ENCODE measurements at regions not wholly inside any gene's neighbourhood (a gene's known extent, or its start where the extent isn't known, plus 50 kb on each side); places are given as distances from the start of the nearest gene placed in this dataset.
"Not testable (repeated sequence)": the region's sequence is repeated elsewhere in the genome, so short reads cannot be mapped to it uniquely, and the experiment has no call there.

DNA sequence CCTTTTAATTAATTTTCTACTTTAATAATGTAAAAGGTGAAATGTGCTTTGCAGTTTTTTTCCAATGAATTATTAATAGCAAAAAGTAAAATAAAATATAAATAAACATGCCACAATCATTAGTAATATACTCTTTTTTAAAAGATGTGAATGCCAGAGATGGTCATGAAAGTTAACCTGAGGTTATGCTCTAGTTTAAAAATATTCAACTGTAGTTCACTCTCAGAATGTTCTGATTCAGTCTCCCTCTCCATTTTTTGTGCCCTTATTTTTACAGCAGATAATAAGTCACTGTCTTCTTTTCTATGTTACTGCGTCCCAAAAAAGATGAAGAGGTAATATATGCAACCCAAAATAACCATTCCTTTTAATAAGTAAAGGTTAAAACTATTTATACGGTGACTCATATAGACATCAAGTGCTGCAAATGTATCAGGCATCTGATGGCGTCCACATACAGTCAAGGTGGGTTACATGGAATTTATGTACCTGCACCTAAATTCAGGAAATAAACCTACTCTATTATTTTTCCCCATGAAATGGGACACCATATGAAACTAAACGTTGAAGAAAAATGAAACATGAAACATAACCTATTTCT, 153.6 kb upstream of the ZNF804A start:
- no peak for DNase-seq (ENCODE audit: low read depth, low spot score)
- H3K4me3 ChIP-seq (ENCODE audit: low read depth, low read length) = no peak overlapping the region
- in situ Hi-C loops (cut with HindIII; ENCODE audit: low sequenced_read_pairs) = no loop called here
- TF ChIP-seq, protein P1, sequence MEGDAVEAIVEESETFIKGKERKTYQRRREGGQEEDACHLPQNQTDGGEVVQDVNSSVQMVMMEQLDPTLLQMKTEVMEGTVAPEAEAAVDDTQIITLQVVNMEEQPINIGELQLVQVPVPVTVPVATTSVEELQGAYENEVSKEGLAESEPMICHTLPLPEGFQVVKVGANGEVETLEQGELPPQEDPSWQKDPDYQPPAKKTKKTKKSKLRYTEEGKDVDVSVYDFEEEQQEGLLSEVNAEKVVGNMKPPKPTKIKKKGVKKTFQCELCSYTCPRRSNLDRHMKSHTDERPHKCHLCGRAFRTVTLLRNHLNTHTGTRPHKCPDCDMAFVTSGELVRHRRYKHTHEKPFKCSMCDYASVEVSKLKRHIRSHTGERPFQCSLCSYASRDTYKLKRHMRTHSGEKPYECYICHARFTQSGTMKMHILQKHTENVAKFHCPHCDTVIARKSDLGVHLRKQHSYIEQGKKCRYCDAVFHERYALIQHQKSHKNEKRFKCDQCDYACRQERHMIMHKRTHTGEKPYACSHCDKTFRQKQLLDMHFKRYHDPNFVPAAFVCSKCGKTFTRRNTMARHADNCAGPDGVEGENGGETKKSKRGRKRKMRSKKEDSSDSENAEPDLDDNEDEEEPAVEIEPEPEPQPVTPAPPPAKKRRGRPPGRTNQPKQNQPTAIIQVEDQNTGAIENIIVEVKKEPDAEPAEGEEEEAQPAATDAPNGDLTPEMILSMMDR (IDR thresholded peaks at IDR 0.05; ENCODE audit: low read depth, low read length) = no peak

DNA sequence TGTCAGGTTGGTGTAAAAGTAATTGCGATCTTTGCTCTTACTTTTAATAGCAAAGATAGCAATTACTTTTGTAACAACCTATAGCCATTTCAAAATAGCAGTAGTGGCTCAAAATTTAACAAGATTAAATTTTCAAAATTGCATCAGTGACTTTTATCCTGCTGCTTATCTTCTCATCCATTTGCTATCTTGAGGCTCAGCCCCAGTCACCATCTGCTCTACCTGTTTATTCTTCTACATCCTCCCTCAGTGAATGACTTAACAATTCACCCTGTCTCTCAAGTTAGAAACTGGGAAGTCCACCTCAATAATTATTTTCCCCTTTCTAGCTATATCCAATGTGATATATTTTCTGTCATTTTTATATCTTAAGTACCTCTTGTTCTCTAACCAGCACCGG, 148.6 kb upstream of the ZNF804A start:
- in situ Hi-C loops (cut with HindIII; ENCODE audit: low sequenced_read_pairs) = no loop called here
- no peak for DNase-seq (ENCODE audit: low read depth, low spot score)
- TF ChIP-seq, protein P1 (IDR thresholded peaks at IDR 0.05; ENCODE audit: low read depth, low read length) = no peak
- no peak overlapping the region for H3K4me3 ChIP-seq (ENCODE audit: low read depth, low read length)

DNA sequence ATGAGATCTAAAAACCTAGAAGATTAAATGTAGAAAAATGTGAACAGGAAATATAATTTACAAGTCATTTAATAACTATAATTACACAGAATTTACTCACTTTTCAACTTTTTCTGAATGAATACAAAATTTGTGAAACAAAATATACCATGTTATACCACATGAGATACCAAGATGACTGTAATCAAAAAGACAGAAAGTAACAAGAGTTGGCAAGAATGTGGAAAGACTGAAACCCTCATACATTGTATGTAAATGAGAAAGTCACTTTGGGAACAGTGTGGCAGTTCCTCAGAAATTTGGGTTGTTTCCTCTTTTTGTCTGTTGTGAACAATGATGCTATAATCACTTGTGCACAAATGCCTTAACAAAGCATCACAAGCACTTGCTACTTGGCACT, 145.4 kb upstream of the ZNF804A start:
- TF ChIP-seq, protein P1 (IDR thresholded peaks at IDR 0.05; ENCODE audit: low read depth, low read length) = no peak
- in situ Hi-C loops (cut with HindIII; ENCODE audit: low sequenced_read_pairs) = no loop called here
- no peak overlapping the region for H3K4me3 ChIP-seq (ENCODE audit: low read depth, low read length)
- no peak for DNase-seq (ENCODE audit: low read depth, low spot score)

DNA sequence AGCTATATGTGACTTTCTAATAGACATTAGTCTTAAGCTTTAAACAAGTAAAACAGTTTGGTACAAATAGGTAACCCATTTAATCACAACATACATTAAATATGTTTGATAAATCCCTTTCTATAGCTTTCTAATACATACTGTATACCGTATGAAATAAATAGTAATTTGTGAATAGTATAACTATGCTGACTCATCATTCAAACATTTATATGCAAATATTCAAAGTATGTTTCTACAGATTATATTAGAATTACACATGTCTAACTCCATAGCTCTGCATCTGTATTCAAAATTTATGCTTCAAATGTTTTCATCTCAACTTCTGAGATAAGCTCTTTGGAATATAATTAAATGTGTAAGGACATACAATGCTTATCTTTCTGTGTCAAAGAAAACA, 142.7 kb upstream of the ZNF804A start:
- in situ Hi-C loops (cut with HindIII; ENCODE audit: low sequenced_read_pairs) = no loop called here
- DNase-seq (ENCODE audit: low read depth, low spot score) = no peak
- H3K4me3 ChIP-seq (ENCODE audit: low read depth, low read length) = no peak overlapping the region
- TF ChIP-seq, protein P1 (IDR thresholded peaks at IDR 0.05; ENCODE audit: low read depth, low read length) = no peak

DNA sequence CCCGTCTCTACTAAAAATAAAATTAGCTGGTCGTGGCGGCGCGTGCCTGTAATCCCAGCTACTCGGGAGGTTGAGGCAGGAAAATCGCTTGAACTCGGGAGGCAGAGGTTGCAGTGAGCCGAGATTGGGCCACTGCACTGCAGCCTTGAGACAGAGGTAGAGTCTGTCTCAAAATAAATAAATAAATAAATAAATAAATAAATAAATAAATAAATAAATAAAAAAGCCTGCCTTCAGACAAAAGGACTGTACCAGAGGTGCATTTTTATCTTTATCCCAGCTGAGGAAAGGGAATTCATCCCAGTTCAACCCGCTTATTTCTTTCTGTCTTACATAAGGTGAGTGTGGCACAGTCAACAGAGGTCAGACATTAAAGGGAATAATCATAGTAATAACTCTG, 141.6 kb upstream of the ZNF804A start:
- DNase-seq (ENCODE audit: low read depth, low spot score); in situ Hi-C loops (cut with HindIII; ENCODE audit: low sequenced_read_pairs): not testable (repeated sequence)

DNA sequence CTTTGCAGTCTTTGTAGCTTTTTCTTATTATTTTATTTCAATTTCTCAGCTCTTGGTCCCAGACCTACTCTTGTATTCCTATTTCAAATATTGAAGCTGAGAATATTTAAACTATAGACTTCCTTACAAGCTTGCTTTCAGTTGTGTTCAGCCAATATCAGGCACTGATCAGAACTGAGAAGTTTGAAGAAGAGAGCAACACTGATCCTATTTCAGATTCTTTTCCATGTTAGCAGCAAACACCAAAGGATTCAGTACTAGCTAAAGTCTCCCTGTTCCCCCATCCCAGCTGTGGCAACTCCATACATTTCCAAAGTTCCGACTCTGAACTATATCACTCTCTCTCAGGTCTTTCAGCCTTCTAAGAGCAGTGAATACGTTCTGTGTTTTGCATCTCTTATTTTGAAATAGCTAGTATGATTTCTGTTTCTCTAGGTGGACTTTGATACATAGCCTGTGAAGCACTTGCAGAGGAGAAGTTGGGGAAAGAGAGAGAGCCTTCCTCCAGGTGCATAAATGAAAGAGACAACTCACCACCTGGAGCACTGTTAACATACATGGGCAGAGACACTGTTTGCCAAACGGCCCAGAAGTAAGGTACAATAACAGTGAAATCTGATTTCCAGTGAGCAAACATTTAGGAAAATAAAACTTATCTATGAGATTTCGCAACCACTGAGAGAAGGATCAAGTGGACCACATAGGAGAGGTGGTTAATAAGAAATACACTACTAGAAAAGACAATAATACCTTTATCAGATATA, 135.0 kb upstream of the ZNF804A start:
- no peak overlapping the region for H3K4me3 ChIP-seq (ENCODE audit: low read depth, low read length)
- in situ Hi-C loops (cut with HindIII; ENCODE audit: low sequenced_read_pairs) = no loop called here
- DNase-seq (ENCODE audit: low read depth, low spot score) = no peak
- TF ChIP-seq, protein P1 (IDR thresholded peaks at IDR 0.05; ENCODE audit: low read depth, low read length) = no peak

More for the DNA sequence above, 141.6 kb upstream of the ZNF804A start:
- H3K4me3 ChIP-seq (ENCODE audit: low read depth, low read length) = not testable (repeated sequence)

DNA sequence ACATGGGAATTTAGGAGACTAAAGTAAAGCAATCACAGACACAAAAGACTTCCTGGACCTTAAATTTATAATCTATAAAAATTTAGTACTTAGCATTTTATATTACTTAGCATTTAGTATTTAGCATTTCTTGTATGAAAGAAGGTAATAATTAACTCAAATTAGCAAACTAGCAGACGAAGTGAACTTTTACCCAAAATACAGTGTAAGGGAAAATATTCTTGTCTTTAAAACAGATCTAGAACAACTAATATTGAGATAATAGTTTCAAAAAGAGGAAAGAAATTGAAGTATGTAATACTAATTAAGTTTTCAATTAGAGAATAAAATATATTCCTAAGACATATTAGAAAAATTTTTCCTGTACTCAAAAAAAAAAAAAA, 134.5 kb upstream of the ZNF804A start:
- in situ Hi-C loops (cut with HindIII; ENCODE audit: low sequenced_read_pairs) = no loop called here
- TF ChIP-seq, protein P1 (IDR thresholded peaks at IDR 0.05; ENCODE audit: low read depth, low read length) = no peak
- no peak for DNase-seq (ENCODE audit: low read depth, low spot score)
- no peak overlapping the region for H3K4me3 ChIP-seq (ENCODE audit: low read depth, low read length)
